Thyroid gland (tissue), 4 donors: ENCODE measurements at regions not wholly inside any gene's neighbourhood (a gene's known extent, or its start where the extent isn't known, plus 50 kb on each side); places are given as distances from the start of the nearest gene placed in this dataset.

ENCODE experiments used
- DNase-seq, 2 donors: peaks; one replicate each; pipeline ENCODE4 v3.0.0-alpha.2; 2019
- H3K27ac ChIP-seq, 3 donors: fragments of 200-600 bp; sonication (generic); 1 replicate in 2 of 3; 2 replicates in 1 of 3; pipeline ENCODE4 v1.5.1; 2016 to 2019; ENCODE audit warnings: mild to moderate bottlenecking in 1 of 3, moderate library complexity in 1 of 3
- H3K27me3 ChIP-seq: fragments of 200-600 bp; sonication (generic); one replicate; pipeline ENCODE4 v1.5.1; 2019
- H3K36me3 ChIP-seq, 2 donors: fragments of 200-600 bp; sonication (generic); one replicate each; pipeline ENCODE4 v1.5.1; 2016 to 2019
- H3K4me1 ChIP-seq, 2 donors: fragments of 200-600 bp; sonication (generic); one replicate each; pipeline ENCODE4 v1.5.1; 2017 to 2019
- H3K4me3 ChIP-seq, 3 donors: fragments of 200-600 bp; sonication (generic); replicated peaks in 1 of 3; 1 replicate in 2 of 3; 2 replicates in 1 of 3; pipeline ENCODE4 v1.5.1; 2016; ENCODE audit warnings: mild to moderate bottlenecking in 1 of 3
- H3K9me3 ChIP-seq: fragments of 200-600 bp; sonication (generic); one replicate; pipeline ENCODE4 v1.5.1; 2017
- POLR2A ChIP-seq, 2 donors: fragments of 450-650 bp; IDR thresholded peaks; one replicate each; pipeline ENCODE4 v1.6.1; 2017; ENCODE audit warnings: antibody characterized with exemption in 2 of 2, mild to moderate bottlenecking in 2 of 2, moderate library complexity in 1 of 2
- WGBS, 2 donors: methylation state at CpG; one replicate each; pipeline ENCODE4 v1.1.5; 2017; 5-methylcytosine and 5-hydroxymethylcytosine counted together
- intact Hi-C: fragments of 100-400 bp; cut with DNase I; formaldehyde crosslinking; loops from one replicate; pipeline ENCODE4 v1.15.1; 2023
- TF ChIP-seq, protein P1 (sequence below), 6 experiments: fragments of 200-600 bp in 3 of 6; fragments of 450-650 bp in 3 of 6; sonication (generic) in 3 of 6; IDR thresholded peaks; one replicate each; pipeline ENCODE4 v1.5.1; 2016 to 2019; ENCODE audit warnings: antibody characterized with exemption in 6 of 6, mild to moderate bottlenecking in 2 of 6, inconsistent platforms in 1 of 6, moderate library complexity in 1 of 6

DNA sequence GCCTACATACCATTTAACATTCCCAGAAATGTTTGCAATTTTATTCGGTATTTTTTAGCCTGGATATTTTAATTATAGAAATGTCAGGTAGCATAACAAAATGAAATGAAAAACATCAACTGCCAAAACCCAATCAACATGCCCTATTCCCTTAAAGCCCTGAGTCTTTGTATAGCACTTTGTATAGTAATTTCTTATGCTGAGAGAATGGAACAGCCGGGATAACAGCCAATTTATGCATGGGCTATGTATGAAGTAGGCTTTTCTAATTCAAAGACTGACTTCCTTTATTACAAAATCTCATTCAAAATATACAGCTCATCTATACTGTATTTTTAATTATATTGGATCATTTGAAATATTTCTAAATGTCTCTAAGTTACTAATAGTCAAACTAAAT lies 513.0 kb upstream of the NAALADL2 start:
- no peak for TF ChIP-seq POLR2A (IDR thresholded peaks at IDR 0.05)
- TF ChIP-seq, protein P1, sequence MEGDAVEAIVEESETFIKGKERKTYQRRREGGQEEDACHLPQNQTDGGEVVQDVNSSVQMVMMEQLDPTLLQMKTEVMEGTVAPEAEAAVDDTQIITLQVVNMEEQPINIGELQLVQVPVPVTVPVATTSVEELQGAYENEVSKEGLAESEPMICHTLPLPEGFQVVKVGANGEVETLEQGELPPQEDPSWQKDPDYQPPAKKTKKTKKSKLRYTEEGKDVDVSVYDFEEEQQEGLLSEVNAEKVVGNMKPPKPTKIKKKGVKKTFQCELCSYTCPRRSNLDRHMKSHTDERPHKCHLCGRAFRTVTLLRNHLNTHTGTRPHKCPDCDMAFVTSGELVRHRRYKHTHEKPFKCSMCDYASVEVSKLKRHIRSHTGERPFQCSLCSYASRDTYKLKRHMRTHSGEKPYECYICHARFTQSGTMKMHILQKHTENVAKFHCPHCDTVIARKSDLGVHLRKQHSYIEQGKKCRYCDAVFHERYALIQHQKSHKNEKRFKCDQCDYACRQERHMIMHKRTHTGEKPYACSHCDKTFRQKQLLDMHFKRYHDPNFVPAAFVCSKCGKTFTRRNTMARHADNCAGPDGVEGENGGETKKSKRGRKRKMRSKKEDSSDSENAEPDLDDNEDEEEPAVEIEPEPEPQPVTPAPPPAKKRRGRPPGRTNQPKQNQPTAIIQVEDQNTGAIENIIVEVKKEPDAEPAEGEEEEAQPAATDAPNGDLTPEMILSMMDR (IDR thresholded peaks at IDR 0.05): no peak
- intact Hi-C loops: no loop called here
- Histone ChIP-seq H3K4me3 (no peak overlapping the region), H3K4me1 (no peaks in the 10 kb centered on the region), H3K27ac (no peak overlapping the region), H3K36me3 (no peaks in the 10 kb centered on the region), H3K27me3 (no peaks in the 10 kb centered on the region), H3K9me3 (no peaks in the 10 kb centered on the region)
- 94% methylated on average over 2 of the region's 2 CpGs for WGBS, 2 donors
- DNase-seq: no peak

DNA sequence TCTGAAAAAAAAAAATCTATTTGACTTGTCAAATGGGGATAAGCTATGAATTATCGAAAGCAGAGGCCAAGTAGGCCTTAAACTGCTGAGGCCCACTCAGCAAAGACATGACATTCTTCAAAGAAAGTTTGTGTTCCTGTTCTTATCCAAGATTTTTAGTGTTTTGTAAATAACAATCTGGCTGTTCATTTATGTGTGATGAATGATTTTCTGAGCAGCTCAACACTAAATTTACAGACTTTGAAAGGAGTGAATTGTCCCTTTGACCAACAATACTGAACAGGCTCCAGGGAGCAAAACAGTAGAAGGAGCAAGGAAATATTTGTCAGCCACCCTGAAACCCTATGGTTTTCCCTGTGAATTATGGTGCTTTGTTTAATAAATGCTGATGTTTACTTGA lies 512.6 kb upstream of the NAALADL2 start:
- WGBS, 2 donors: 77 to 86% methylated on average over 1 of the region's 1 CpG
- intact Hi-C loops: no loop called here

DNA sequence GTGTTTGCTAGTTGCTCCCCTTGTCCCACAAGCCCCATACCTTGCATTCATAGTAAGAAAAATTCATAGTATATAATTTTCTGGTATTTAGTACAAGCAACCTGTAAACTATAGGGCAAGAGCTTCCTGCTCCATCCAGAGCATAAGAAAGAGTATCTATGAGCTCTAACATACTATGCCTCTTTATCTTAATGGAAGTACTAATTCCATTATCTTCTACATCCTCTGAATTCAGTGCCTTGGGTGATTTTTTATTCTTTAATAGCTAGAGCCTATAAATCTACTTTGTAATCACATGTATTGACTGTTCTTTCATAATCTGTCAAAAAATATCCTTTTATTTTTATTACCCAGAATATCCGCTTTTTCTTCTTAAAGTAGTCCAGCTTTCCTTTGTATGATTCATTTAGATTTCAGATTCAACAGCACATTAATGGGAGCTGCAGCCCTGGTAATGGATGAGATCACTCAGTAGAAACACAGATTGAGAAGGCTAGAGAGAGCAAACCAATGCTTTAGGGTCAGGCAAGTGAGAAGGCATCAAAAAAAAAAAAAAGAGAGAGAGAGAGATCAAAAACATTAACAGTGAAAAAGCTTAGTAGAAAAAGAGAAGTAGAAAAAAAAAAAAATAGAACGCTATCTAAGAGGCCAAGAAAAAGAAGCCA lies 511.5 kb upstream of the NAALADL2 start:
- Histone ChIP-seq H3K9me3 (no peaks in the 10 kb centered on the region), H3K27ac (no peak overlapping the region), H3K27me3 (no peaks in the 10 kb centered on the region), H3K4me1 (no peaks in the 10 kb centered on the region), H3K36me3 (no peaks in the 10 kb centered on the region), H3K4me3 (no peak overlapping the region)
- intact Hi-C loops: no loop called here
- WGBS, 2 donors: 96 to 97% methylated on average over 2 of the region's 2 CpGs
- DNase-seq: no peak
- no peak for TF ChIP-seq POLR2A (IDR thresholded peaks at IDR 0.05)
- TF ChIP-seq, protein P1 (IDR thresholded peaks at IDR 0.05): no peak

More for the DNA sequence above, 512.6 kb upstream of the NAALADL2 start:
- no peak for DNase-seq
- H3K4me3 ChIP-seq: no peak overlapping the region
- no peaks in the 10 kb centered on the region for H3K4me1 ChIP-seq
- TF ChIP-seq, protein P1 (IDR thresholded peaks at IDR 0.05): no peak
- no peak for TF ChIP-seq POLR2A (IDR thresholded peaks at IDR 0.05)
- no peaks in the 10 kb centered on the region for H3K36me3 ChIP-seq
- no peaks in the 10 kb centered on the region for H3K9me3 ChIP-seq
- no peak overlapping the region for H3K27ac ChIP-seq
- no peaks in the 10 kb centered on the region for H3K27me3 ChIP-seq

DNA sequence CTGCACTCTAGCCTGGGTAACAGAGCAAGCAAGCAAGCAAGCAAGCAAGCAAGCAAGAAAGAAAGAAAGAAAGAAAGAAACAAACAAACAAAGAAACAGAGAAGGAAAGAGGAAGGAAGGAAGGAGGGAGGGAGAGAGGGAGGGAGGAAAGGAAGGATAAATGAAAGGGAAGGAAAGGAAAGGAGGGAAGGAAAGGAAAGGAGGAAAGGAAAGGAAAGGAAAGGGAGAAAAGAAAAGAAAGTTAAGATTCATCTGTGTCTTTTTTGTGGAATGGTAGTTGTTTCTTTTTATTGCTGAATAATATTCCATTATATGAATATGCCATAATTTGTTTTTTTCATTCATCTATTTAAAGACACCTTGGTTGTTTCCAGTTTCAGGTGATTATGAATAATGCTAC lies 506.9 kb upstream of the NAALADL2 start:
- Histone ChIP-seq H3K9me3 (no peaks in the 10 kb centered on the region), H3K4me3 (no peak overlapping the region), H3K27me3 (no peaks in the 10 kb centered on the region), H3K4me1 (no peaks in the 10 kb centered on the region), H3K27ac (no peak overlapping the region), H3K36me3 (no peaks in the 10 kb centered on the region)
- DNase-seq: no peak
- intact Hi-C loops: no loop called here
- no peak for TF ChIP-seq POLR2A (IDR thresholded peaks at IDR 0.05)
- TF ChIP-seq, protein P1 (IDR thresholded peaks at IDR 0.05): no peak

DNA sequence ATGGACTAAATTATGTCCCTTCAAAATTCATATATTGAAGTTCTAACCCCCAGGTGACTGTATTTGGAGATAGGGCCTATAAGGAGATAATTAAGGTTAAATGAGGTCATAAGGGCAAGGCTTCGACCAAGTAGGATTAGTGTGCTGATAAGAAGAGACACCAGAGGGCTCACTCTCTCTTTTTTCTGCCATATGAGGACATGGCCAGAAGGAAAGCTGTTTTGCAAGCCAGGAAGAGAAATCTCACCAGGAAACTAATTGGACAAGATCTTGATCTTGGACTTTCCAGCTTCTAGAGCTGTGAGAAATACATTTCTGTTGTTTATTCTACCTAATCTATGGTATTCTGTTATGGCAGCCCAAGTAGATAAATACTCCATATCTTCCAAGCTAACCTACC lies 503.6 kb upstream of the NAALADL2 start:
- 9 to 13% methylated on average over 1 of the region's 1 CpG for WGBS, 2 donors
- no peak overlapping the region for H3K27ac ChIP-seq
- TF ChIP-seq POLR2A (IDR thresholded peaks at IDR 0.05): no peak
- TF ChIP-seq, protein P1 (IDR thresholded peaks at IDR 0.05): peak in 3 of 6 experiments; percentile 21 to 27 (median 23)
- no peaks in the 10 kb centered on the region for H3K9me3 ChIP-seq
- no peaks in the 10 kb centered on the region for H3K4me1 ChIP-seq
- no peak for DNase-seq
- no peak overlapping the region for H3K4me3 ChIP-seq
- no peaks in the 10 kb centered on the region for H3K36me3 ChIP-seq
- intact Hi-C loops: no loop called here
- H3K27me3 ChIP-seq: no peaks in the 10 kb centered on the region
